Stimulated activated CD8-positive, alpha-beta memory T cell treated with anti-CD3 and anti-CD28 coated beads, Interleukin-12 subunit alpha, Interleukin-12 subunit beta, amount 100 ng/mL, for 24 hours (primary cell): ENCODE measurements at regions not wholly inside any gene's neighbourhood (a gene's known extent, or its start where the extent isn't known, plus 50 kb on each side); places are given as distances from the start of the nearest gene placed in this dataset.

ENCODE experiments used
- DNase-seq: peaks from one replicate; pipeline ENCODE4 v3.0.0-alpha.2; 2020; ENCODE audit errors: extremely low read depth

GRCh38 chr3:28903171-28903601 is 377.7 kb upstream of the RBMS3 start:
- no peak for DNase-seq

DNA sequence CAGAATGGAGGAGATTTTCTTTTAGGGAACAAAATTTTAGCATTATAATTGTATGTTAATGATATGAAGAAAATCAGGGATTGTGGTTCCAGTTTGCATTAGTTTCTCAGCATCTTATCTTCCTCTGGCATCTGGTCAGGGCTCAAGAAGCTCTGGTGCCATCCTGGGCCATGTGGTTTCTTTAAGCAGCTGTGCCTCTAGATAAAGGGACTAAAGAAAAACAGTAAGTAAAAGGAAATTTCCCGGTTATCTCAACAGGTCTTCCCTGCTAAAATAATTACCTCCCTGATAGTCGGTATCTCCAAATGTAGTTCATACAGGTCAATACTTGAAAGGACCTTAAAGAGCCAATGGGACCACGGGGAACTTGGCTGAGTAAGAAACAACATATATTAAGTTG is 375.1 kb upstream of the RBMS3 start:
- DNase-seq: no peak

DNA sequence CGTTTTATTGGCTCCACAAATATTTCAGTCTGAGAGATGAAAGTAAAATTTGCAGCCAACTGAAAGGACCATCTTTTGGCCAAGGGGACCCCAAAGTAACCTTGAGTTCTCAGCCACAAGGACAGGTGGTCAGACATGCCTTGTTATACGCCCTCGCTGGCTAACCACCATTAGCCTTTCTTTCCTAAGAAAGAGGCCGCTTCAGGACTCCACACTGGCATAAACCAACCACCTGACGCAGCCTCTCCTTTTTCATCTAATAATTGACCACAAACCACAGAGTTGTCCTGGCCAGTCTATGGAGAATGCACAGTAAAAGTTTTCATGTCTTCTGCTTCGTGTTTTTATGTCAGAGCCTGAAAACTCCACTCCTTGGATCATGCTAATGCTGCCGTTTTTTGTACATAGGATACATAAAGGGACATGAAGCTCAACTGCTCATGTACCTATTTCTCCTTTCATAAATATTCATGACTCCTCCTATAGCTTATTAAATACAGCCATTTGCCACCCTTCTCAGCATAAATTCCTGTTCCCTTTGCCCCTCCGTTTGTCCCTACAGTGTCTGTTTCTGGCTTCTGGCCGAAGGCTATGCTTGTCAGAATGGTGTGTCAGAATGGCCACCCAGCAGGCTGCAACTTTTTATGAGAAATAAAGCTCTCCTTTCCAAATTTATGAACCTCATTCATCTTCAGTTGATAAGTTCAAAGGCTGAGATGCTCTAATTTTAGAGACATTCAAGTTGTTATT is 374.1 kb upstream of the RBMS3 start:
- DNase-seq: no peak

GRCh38 chr3:28907616-28908015 is 373.3 kb upstream of the RBMS3 start:
- no peak for DNase-seq

- no peak for DNase-seq
These were observed 368.6 kb upstream of the RBMS3 start for GRCh38 chr3:28912120-28912885.

GRCh38 chr3:28915741-28916500 is 364.9 kb upstream of the RBMS3 start:
- DNase-seq: no peak

- no peak for DNase-seq
These were observed 364.0 kb upstream of the RBMS3 start for GRCh38 chr3:28916713-28917499.

GRCh38 chr3:28917895-28918475 is 362.9 kb upstream of the RBMS3 start:
- DNase-seq: no peak

- DNase-seq: no peak
These were observed 358.5 kb upstream of the RBMS3 start for GRCh38 chr3:28922376-28922775.

- no peak for DNase-seq
These were observed 356.9 kb upstream of the RBMS3 start for GRCh38 chr3:28923994-28924393.

- no peak for DNase-seq
These were observed 356.0 kb upstream of the RBMS3 start for GRCh38 chr3:28924744-28925360.

GRCh38 chr3:28933337-28933736 is 347.5 kb upstream of the RBMS3 start:
- no peak for DNase-seq

GRCh38 chr3:28934126-28934813 is 346.6 kb upstream of the RBMS3 start:
- no peak for DNase-seq

GRCh38 chr3:28935146-28935545 is 345.7 kb upstream of the RBMS3 start:
- no peak for DNase-seq

GRCh38 chr3:28936154-28936553 is 344.7 kb upstream of the RBMS3 start:
- DNase-seq: no peak

GRCh38 chr3:28940530-28940929 is 340.3 kb upstream of the RBMS3 start:
- no peak for DNase-seq

DNA sequence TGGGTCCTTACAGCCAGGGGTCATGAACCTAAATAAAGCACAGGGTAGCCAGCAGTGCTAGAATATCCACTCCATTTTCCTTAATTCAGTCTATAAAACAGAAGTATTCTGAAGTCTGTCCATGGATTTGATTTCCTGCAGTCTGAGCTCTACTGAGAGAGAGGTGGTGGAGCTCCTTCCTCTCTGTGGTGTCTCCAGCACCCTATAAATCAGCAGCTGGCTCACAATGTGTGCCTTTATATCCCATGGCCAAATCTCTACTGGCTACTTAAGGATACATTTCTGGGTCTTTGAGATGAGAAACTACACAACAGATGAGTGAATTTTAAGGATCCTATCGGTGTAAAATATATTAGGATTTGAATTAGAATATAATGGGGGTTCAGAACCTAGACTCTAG is 339.9 kb upstream of the RBMS3 start:
- no peak for DNase-seq

- no peak for DNase-seq
These were observed 333.8 kb upstream of the RBMS3 start for GRCh38 chr3:28947061-28947460.

GRCh38 chr3:28947751-28948150 is 333.1 kb upstream of the RBMS3 start:
- DNase-seq: no peak

GRCh38 chr3:28948685-28949084 is 332.2 kb upstream of the RBMS3 start:
- DNase-seq: no peak
